CD4-positive, alpha-beta T cell treated with Interleukin-21 for 1 hour (primary cell): ENCODE measurements at regions not wholly inside any gene's neighbourhood (a gene's known extent, or its start where the extent isn't known, plus 50 kb on each side); places are given as distances from the start of the nearest gene placed in this dataset.
"Not testable (repeated sequence)": the region's sequence is repeated elsewhere in the genome, so short reads cannot be mapped to it uniquely, and the experiment has no call there.

Experiments used
- DNase-seq: peaks from one replicate; pipeline ENCODE4 v3.0.0-alpha.2; 2020

- DNase-seq: no peak
Observed at GRCh38 chrX:41005445-41005992, 79.7 kb upstream of the USP9X start.

- DNase-seq: peak; percentile 75
Observed at GRCh38 chrX:41009850-41010846, 75.1 kb upstream of the USP9X start.

GRCh38 chrX:41014776-41015360, 70.4 kb upstream of the USP9X start:
- no peak for DNase-seq

- not testable (repeated sequence) for DNase-seq
Observed at GRCh38 chrX:41017785-41018184, 67.5 kb upstream of the USP9X start.

- DNase-seq: not testable (repeated sequence)
Observed at GRCh38 chrX:41018391-41019040, 66.7 kb upstream of the USP9X start.

- no peak for DNase-seq
Observed at GRCh38 chrX:41019041-41019392, 66.2 kb upstream of the USP9X start.

- no peak for DNase-seq
Observed at GRCh38 chrX:41022566-41022965, 62.7 kb upstream of the USP9X start.

- DNase-seq: no peak
Observed at GRCh38 chrX:41023098-41023497, 62.1 kb upstream of the USP9X start.

- not testable (repeated sequence) for DNase-seq
Observed at GRCh38 chrX:41024335-41024734, 60.9 kb upstream of the USP9X start.

GRCh38 chrX:41024755-41025154, 60.5 kb upstream of the USP9X start:
- no peak for DNase-seq

GRCh38 chrX:41025926-41026701, 59.1 kb upstream of the USP9X start:
- no peak for DNase-seq

- DNase-seq: no peak
Observed at GRCh38 chrX:41026702-41027078, 58.6 kb upstream of the USP9X start.

- no peak for DNase-seq
Observed at GRCh38 chrX:41029332-41029731, 55.9 kb upstream of the USP9X start.

- DNase-seq: no peak
Observed at GRCh38 chrX:41031256-41031967, 53.8 kb upstream of the USP9X start.

- no peak for DNase-seq
Observed at GRCh38 chrX:41033299-41033698, 51.9 kb upstream of the USP9X start.

- not testable (repeated sequence) for DNase-seq
Observed at GRCh38 chrX:41034902-41035301, 50.3 kb upstream of the USP9X start.
